ENCODE measurements at regions not wholly inside any gene's neighbourhood (a gene's known extent, or its start where the extent isn't known, plus 50 kb on each side); places are given as distances from the start of the nearest gene placed in this dataset.

GRCh38 chr4:28702571-28702970 lies 1841.9 kb downstream of the STIM2 start:
- Histone ChIP-seq H3K4me3 (ENCODE audit: insufficient read depth, low read depth, low read length) (no peak overlapping the region), H3K4me1 (ENCODE audit: insufficient read depth, low read length) (no peaks in the 10 kb centered on the region), H2AFZ (ENCODE audit: low read depth, low read length) (no peak overlapping the region), H3K36me3 (ENCODE audit: insufficient read depth, low read length) (no peaks in the 10 kb centered on the region), H3K4me2 (ENCODE audit: low read length) (no peak overlapping the region), H4K20me1 (ENCODE audit: insufficient read depth, low read length) (no peaks in the 10 kb centered on the region), H3K9ac (ENCODE audit: low read length) (no peak overlapping the region), H3K79me2 (ENCODE audit: insufficient read depth, low read length) (no peaks in the 10 kb centered on the region), H3K27ac (ENCODE audit: low read depth, low read length) (no peak overlapping the region), H3K27me3 (ENCODE audit: insufficient read depth, low read length) (no peaks in the 10 kb centered on the region), H3K9me3 (ENCODE audit: insufficient read depth, low read depth, low read length) (no peaks in the 10 kb centered on the region)
- H3K27ac Mint-ChIP-seq (ENCODE audit: unreplicated experiment): peak overlapping the region; percentile 62
- peaks cover 2% of the 10 kb centered on the region for H3K4me1 Mint-ChIP-seq (ENCODE audit: low read depth, unreplicated experiment)
- DNase-seq (ENCODE audit: low read depth) (no peak), FAIRE-seq (no peak)
- no peaks in the 10 kb centered on the region for H3K9me3 Mint-ChIP-seq (ENCODE audit: unreplicated experiment)
- H3K27me3 Mint-ChIP-seq (ENCODE audit: low read depth, unreplicated experiment): no peaks in the 10 kb centered on the region
- no peak overlapping the region for H3K4me3 Mint-ChIP-seq (ENCODE audit: unreplicated experiment)
- TF ChIP-seq EZH2 (IDR thresholded peaks at IDR 0.05; ENCODE audit: insufficient read depth, low read length) (no peak), CTCF (IDR thresholded peaks at IDR 0.05; ENCODE audit: insufficient read depth, low read depth, low read length) (no peak)
- no peaks in the 10 kb centered on the region for H3K36me3 Mint-ChIP-seq (ENCODE audit: low read depth, unreplicated experiment)

GRCh38 chr4:28709891-28710290 lies 1849.2 kb downstream of the STIM2 start:
- H3K27me3 Mint-ChIP-seq (ENCODE audit: low read depth, unreplicated experiment): no peaks in the 10 kb centered on the region
- Histone ChIP-seq H3K27ac (ENCODE audit: low read depth, low read length) (no peak overlapping the region), H3K4me2 (ENCODE audit: low read length) (no peak overlapping the region), H3K9me3 (ENCODE audit: insufficient read depth, low read depth, low read length) (peaks cover 3% of the 10 kb centered on the region), H3K36me3 (ENCODE audit: insufficient read depth, low read length) (no peaks in the 10 kb centered on the region), H3K4me1 (ENCODE audit: insufficient read depth, low read length) (no peaks in the 10 kb centered on the region), H4K20me1 (ENCODE audit: insufficient read depth, low read length) (no peaks in the 10 kb centered on the region), H3K79me2 (ENCODE audit: insufficient read depth, low read length) (no peaks in the 10 kb centered on the region), H2AFZ (ENCODE audit: low read depth, low read length) (no peak overlapping the region), H3K9ac (ENCODE audit: low read length) (no peak overlapping the region), H3K4me3 (ENCODE audit: insufficient read depth, low read depth, low read length) (no peak overlapping the region), H3K27me3 (ENCODE audit: insufficient read depth, low read length) (no peaks in the 10 kb centered on the region)
- FAIRE-seq (no peak), DNase-seq (ENCODE audit: low read depth) (no peak)
- TF ChIP-seq CTCF (IDR thresholded peaks at IDR 0.05; ENCODE audit: insufficient read depth, low read depth, low read length) (no peak), EZH2 (IDR thresholded peaks at IDR 0.05; ENCODE audit: insufficient read depth, low read length) (no peak)
- no peak overlapping the region for H3K27ac Mint-ChIP-seq (ENCODE audit: unreplicated experiment)
- no peak overlapping the region for H3K4me3 Mint-ChIP-seq (ENCODE audit: unreplicated experiment)
- peaks cover 2% of the 10 kb centered on the region for H3K9me3 Mint-ChIP-seq (ENCODE audit: unreplicated experiment)
- H3K36me3 Mint-ChIP-seq (ENCODE audit: low read depth, unreplicated experiment): no peaks in the 10 kb centered on the region
- peaks cover 8% of the 10 kb centered on the region for H3K4me1 Mint-ChIP-seq (ENCODE audit: low read depth, unreplicated experiment)

GRCh38 chr4:28723371-28723770 lies 1862.7 kb downstream of the STIM2 start:
- H3K9me3 Mint-ChIP-seq (ENCODE audit: unreplicated experiment): no peaks in the 10 kb centered on the region
- FAIRE-seq (no peak), DNase-seq (ENCODE audit: low read depth) (no peak)
- H3K4me1 Mint-ChIP-seq (ENCODE audit: low read depth, unreplicated experiment): no peaks in the 10 kb centered on the region
- no peaks in the 10 kb centered on the region for H3K36me3 ChIP-seq (ENCODE audit: insufficient read depth, low read length)
- no peaks in the 10 kb centered on the region for H3K27me3 ChIP-seq (ENCODE audit: insufficient read depth, low read length)
- H4K20me1 ChIP-seq (ENCODE audit: insufficient read depth, low read length): no peaks in the 10 kb centered on the region
- H3K4me3 Mint-ChIP-seq (ENCODE audit: unreplicated experiment): no peak overlapping the region
- H3K27ac Mint-ChIP-seq (ENCODE audit: unreplicated experiment): no peak overlapping the region
- H3K4me2 ChIP-seq (ENCODE audit: low read length): no peak overlapping the region
- no peaks in the 10 kb centered on the region for H3K27me3 Mint-ChIP-seq (ENCODE audit: low read depth, unreplicated experiment)
- H3K9me3 ChIP-seq (ENCODE audit: insufficient read depth, low read depth, low read length): no peaks in the 10 kb centered on the region
- no peaks in the 10 kb centered on the region for H3K36me3 Mint-ChIP-seq (ENCODE audit: low read depth, unreplicated experiment)
- no peak overlapping the region for H3K27ac ChIP-seq (ENCODE audit: low read depth, low read length)
- no peak overlapping the region for H3K9ac ChIP-seq (ENCODE audit: low read length)
- no peak overlapping the region for H3K4me3 ChIP-seq (ENCODE audit: insufficient read depth, low read depth, low read length)
- no peak overlapping the region for H2AFZ ChIP-seq (ENCODE audit: low read depth, low read length)
- TF ChIP-seq EZH2 (IDR thresholded peaks at IDR 0.05; ENCODE audit: insufficient read depth, low read length) (no peak), CTCF (IDR thresholded peaks at IDR 0.05; ENCODE audit: insufficient read depth, low read depth, low read length) (no peak)
- no peaks in the 10 kb centered on the region for H3K79me2 ChIP-seq (ENCODE audit: insufficient read depth, low read length)
- H3K4me1 ChIP-seq (ENCODE audit: insufficient read depth, low read length): no peaks in the 10 kb centered on the region

Data from astrocyte (in vitro differentiated cells and primary cell).